ENCODE measurements at regions not wholly inside any gene's neighbourhood (a gene's known extent, or its start where the extent isn't known, plus 50 kb on each side); places are given as distances from the start of the nearest gene placed in this dataset.
A peak's percentile ranks its signal among the peaks of the same experiment; 100 is the strongest.

GRCh38 chr22:46090036-46090591 is 60.2 kb upstream of the PPARA start:
- TF ChIP-seq CTCF (IDR thresholded peaks at IDR 0.05) (no peak), POLR2A (IDR thresholded peaks at IDR 0.05) (no peak), POLR2AphosphoS5 (IDR thresholded peaks at IDR 0.05) (peak in 1 of 3 donors; percentile 43)

Measured in stomach (tissue), 4 donors.